ENCODE measurements at regions not wholly inside any gene's neighbourhood (a gene's known extent, or its start where the extent isn't known, plus 50 kb on each side); places are given as distances from the start of the nearest gene placed in this dataset.

DNA sequence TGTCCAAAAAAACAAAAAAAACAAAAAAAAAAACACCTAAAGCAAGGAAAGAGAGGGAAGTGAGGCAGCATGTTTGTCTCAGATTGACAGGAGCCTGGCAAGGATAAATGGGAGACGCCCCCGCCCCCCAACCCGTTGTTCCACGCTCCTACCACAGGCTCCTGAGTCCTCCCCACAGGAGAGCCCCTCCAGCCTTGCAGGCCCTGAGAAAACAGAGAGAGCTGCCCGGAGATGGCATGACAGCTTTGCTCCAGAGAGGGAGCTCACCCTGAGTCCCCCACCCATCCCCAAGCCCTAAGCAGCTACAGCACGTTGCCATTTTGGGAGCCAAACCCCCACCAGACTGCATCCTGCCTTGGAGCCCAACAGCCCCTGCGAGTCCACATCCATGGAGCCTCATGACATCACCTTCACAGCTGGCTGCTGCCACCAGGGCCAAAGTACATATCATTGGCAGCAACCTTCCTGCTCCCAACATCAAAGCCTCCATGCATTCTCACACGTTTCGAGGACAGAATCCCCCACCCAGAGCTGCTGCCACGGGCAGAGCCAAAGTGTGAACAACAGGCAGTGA is 1283.3 kb downstream of the TYW1 start:
- CTCF ChIA-PET, result no interaction called here
- POLR2A ChIA-PET, result no interaction called here

DNA sequence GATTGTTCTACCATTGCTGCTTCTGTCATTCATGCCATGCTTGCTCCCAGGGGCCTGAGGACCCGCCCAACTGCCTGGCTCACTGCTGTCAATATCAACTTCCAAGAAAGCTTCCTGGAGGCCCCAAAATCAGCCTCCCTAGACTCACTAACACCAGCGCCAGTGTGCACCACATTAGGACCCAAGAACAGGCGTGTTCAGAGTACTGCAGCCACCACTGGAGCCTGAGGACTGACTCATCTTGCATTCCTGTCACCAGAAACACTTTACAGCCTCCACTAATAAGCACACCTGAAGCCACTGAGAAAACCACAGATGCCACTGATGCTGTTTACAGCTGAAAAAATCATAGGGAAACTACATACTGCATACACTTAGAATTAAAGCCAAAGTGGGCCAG is 1284.3 kb downstream of the TYW1 start:
- Histone ChIP-seq H3K4me1 (ENCODE audit: control insufficient read depth, insufficient read depth, low read length) (no peaks in the 10 kb centered on the region), H3K9me3 (ENCODE audit: control insufficient read depth, insufficient read depth, low read depth, low read length) (no peaks in the 10 kb centered on the region), H3K27ac (ENCODE audit: extremely low read depth, low read depth, low read length) (no peak overlapping the region), H3K4me3 (ENCODE audit: low read depth, low read length) (no peak overlapping the region), H3K36me3 (ENCODE audit: control insufficient read depth in 2 of 2, insufficient read depth in 1 of 2, low read length in 2 of 2) (no peaks in the 10 kb centered on the region)
- ChIA-PET POLR2A (no interaction called here), CTCF (no interaction called here)
- TF ChIP-seq ZNF621 (tag by site-specific recombination; IDR thresholded peaks at IDR 0.05), result no peak
- TF ChIP-seq, protein P1, sequence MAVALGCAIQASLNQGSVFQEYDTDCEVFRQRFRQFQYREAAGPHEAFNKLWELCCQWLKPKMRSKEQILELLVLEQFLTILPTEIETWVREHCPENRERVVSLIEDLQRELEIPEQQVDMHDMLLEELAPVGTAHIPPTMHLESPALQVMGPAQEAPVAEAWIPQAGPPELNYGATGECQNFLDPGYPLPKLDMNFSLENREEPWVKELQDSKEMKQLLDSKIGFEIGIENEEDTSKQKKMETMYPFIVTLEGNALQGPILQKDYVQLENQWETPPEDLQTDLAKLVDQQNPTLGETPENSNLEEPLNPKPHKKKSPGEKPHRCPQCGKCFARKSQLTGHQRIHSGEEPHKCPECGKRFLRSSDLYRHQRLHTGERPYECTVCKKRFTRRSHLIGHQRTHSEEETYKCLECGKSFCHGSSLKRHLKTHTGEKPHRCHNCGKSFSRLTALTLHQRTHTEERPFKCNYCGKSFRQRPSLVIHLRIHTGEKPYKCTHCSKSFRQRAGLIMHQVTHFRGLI (tag by site-specific recombination; IDR thresholded peaks at IDR 0.05), result no peak
- TF ChIP-seq ZNF561 (tag by site-specific recombination; IDR thresholded peaks at IDR 0.05; ENCODE audit: borderline replicate concordance), result no peak
- TF ChIP-seq, protein P2, sequence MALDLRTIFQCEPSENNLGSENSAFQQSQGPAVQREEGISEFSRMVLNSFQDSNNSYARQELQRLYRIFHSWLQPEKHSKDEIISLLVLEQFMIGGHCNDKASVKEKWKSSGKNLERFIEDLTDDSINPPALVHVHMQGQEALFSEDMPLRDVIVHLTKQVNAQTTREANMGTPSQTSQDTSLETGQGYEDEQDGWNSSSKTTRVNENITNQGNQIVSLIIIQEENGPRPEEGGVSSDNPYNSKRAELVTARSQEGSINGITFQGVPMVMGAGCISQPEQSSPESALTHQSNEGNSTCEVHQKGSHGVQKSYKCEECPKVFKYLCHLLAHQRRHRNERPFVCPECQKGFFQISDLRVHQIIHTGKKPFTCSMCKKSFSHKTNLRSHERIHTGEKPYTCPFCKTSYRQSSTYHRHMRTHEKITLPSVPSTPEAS (tag by site-specific recombination; IDR thresholded peaks at IDR 0.05), result no peak
- TF ChIP-seq ZNF558 (tag by site-specific recombination; IDR thresholded peaks at IDR 0.05), result no peak
- TF ChIP-seq, protein P3, sequence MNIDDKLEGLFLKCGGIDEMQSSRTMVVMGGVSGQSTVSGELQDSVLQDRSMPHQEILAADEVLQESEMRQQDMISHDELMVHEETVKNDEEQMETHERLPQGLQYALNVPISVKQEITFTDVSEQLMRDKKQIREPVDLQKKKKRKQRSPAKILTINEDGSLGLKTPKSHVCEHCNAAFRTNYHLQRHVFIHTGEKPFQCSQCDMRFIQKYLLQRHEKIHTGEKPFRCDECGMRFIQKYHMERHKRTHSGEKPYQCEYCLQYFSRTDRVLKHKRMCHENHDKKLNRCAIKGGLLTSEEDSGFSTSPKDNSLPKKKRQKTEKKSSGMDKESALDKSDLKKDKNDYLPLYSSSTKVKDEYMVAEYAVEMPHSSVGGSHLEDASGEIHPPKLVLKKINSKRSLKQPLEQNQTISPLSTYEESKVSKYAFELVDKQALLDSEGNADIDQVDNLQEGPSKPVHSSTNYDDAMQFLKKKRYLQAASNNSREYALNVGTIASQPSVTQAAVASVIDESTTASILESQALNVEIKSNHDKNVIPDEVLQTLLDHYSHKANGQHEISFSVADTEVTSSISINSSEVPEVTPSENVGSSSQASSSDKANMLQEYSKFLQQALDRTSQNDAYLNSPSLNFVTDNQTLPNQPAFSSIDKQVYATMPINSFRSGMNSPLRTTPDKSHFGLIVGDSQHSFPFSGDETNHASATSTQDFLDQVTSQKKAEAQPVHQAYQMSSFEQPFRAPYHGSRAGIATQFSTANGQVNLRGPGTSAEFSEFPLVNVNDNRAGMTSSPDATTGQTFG (tag by site-specific recombination; IDR thresholded peaks at IDR 0.05; ENCODE audit: borderline replicate concordance), result no peak
- no peak for TF ChIP-seq ZNF610 (tag by site-specific recombination; IDR thresholded peaks at IDR 0.05; ENCODE audit: borderline replicate concordance)
- TF ChIP-seq ZNF114 (tag by site-specific recombination; IDR thresholded peaks at IDR 0.05), result no peak
- TF ChIP-seq ZNF600 (tag by site-specific recombination; IDR thresholded peaks at IDR 0.05), result no peak
- TF ChIP-seq, protein P4, sequence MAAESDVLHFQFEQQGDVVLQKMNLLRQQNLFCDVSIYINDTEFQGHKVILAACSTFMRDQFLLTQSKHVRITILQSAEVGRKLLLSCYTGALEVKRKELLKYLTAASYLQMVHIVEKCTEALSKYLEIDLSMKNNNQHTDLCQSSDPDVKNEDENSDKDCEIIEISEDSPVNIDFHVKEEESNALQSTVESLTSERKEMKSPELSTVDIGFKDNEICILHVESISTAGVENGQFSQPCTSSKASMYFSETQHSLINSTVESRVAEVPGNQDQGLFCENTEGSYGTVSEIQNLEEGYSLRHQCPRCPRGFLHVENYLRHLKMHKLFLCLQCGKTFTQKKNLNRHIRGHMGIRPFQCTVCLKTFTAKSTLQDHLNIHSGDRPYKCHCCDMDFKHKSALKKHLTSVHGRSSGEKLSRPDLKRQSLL (tag by site-specific recombination; IDR thresholded peaks at IDR 0.05), result no peak
- no peak for TF ChIP-seq HOXC10 (CRISPR knock-in tag; IDR thresholded peaks at IDR 0.05)
- no peak for TF ChIP-seq OSR2 (tag by site-specific recombination; IDR thresholded peaks at IDR 0.05)
- no peak for TF ChIP-seq KLF16 (tag by site-specific recombination; IDR thresholded peaks at IDR 0.05)

More for the DNA sequence above, 1283.3 kb downstream of the TYW1 start:
- TF ChIP-seq ZNF366 (tag by site-specific recombination; conservative IDR thresholded peaks at IDR 0.05) (no peak), ZSCAN16 (tag by site-specific recombination; IDR thresholded peaks at IDR 0.05) (no peak), ZNF433 (tag by site-specific recombination; IDR thresholded peaks at IDR 0.05; ENCODE audit: low read depth) (no peak), KLF16 (tag by site-specific recombination; IDR thresholded peaks at IDR 0.05) (no peak), ZNF266 (tag by site-specific recombination; IDR thresholded peaks at IDR 0.05; ENCODE audit: low read depth) (no peak), SALL2 (tag by site-specific recombination; IDR thresholded peaks at IDR 0.05; ENCODE audit: borderline replicate concordance) (no peak), ZNF529 (tag by site-specific recombination; IDR thresholded peaks at IDR 0.05; ENCODE audit: insufficient replicate concordance) (no peak), SETDB1 (IDR thresholded peaks at IDR 0.05; ENCODE audit: insufficient read length, low read length) (no peak), ZNF560 (tag by site-specific recombination; IDR thresholded peaks at IDR 0.05; ENCODE audit: borderline replicate concordance) (no peak), ZNF394 (tag by site-specific recombination; IDR thresholded peaks at IDR 0.05; ENCODE audit: borderline replicate concordance) (no peak), BCL11A (tag by site-specific recombination; IDR thresholded peaks at IDR 0.05; ENCODE audit: low read depth) (no peak)
- TF ChIP-seq, protein P5, sequence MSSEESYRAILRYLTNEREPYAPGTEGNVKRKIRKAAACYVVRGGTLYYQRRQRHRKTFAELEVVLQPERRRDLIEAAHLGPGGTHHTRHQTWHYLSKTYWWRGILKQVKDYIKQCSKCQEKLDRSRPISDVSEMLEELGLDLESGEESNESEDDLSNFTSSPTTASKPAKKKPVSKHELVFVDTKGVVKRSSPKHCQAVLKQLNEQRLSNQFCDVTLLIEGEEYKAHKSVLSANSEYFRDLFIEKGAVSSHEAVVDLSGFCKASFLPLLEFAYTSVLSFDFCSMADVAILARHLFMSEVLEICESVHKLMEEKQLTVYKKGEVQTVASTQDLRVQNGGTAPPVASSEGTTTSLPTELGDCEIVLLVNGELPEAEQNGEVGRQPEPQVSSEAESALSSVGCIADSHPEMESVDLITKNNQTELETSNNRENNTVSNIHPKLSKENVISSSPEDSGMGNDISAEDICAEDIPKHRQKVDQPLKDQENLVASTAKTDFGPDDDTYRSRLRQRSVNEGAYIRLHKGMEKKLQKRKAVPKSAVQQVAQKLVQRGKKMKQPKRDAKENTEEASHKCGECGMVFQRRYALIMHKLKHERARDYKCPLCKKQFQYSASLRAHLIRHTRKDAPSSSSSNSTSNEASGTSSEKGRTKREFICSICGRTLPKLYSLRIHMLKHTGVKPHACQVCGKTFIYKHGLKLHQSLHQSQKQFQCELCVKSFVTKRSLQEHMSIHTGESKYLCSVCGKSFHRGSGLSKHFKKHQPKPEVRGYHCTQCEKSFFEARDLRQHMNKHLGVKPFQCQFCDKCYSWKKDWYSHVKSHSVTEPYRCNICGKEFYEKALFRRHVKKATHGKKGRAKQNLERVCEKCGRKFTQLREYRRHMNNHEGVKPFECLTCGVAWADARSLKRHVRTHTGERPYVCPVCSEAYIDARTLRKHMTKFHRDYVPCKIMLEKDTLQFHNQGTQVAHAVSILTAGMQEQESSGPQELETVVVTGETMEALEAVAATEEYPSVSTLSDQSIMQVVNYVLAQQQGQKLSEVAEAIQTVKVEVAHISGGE (tag by site-specific recombination; conservative IDR thresholded peaks at IDR 0.05; ENCODE audit: low read depth), result no peak
- Histone ChIP-seq H3K4me1 (ENCODE audit: control insufficient read depth, insufficient read depth, low read length) (no peaks in the 10 kb centered on the region), H3K27ac (ENCODE audit: extremely low read depth, low read depth, low read length) (no peak overlapping the region), H3K9me3 (ENCODE audit: control insufficient read depth, insufficient read depth, low read depth, low read length) (no peaks in the 10 kb centered on the region), H3K36me3 (ENCODE audit: control insufficient read depth in 2 of 2, insufficient read depth in 1 of 2, low read length in 2 of 2) (no peaks in the 10 kb centered on the region), H3K4me3 (ENCODE audit: low read depth, low read length) (no peak overlapping the region)

Data from HEK293 (cell line).